ENCODE measurements at regions not wholly inside any gene's neighbourhood (a gene's known extent, or its start where the extent isn't known, plus 50 kb on each side); places are given as distances from the start of the nearest gene placed in this dataset.

GRCh38 chr2:129709956-129710598 is 269.4 kb upstream of the RAB6C start:
- no peak for DNase-seq (ENCODE audit: low read depth)

GRCh38 chr2:129710670-129711495 is 268.6 kb upstream of the RAB6C start:
- no peak for DNase-seq (ENCODE audit: low read depth)

- DNase-seq (ENCODE audit: low read depth) = no peak
These were observed 267.4 kb upstream of the RAB6C start for GRCh38 chr2:129711816-129712675.

- DNase-seq (ENCODE audit: low read depth) = no peak
These were observed 266.8 kb upstream of the RAB6C start for GRCh38 chr2:129712676-129712985.

- DNase-seq (ENCODE audit: low read depth) = no peak
These were observed 266.1 kb upstream of the RAB6C start for GRCh38 chr2:129713337-129713736.

GRCh38 chr2:129716781-129717559 is 262.5 kb upstream of the RAB6C start:
- DNase-seq (ENCODE audit: low read depth) = no peak

- DNase-seq (ENCODE audit: low read depth) = no peak
These were observed 261.8 kb upstream of the RAB6C start for GRCh38 chr2:129717560-129718130.

- DNase-seq (ENCODE audit: low read depth) = no peak
These were observed 260.1 kb upstream of the RAB6C start for GRCh38 chr2:129719335-129719734.

GRCh38 chr2:129720360-129720759 is 259.1 kb upstream of the RAB6C start:
- DNase-seq (ENCODE audit: low read depth) = no peak

GRCh38 chr2:129720761-129721160 is 258.7 kb upstream of the RAB6C start:
- DNase-seq (ENCODE audit: low read depth) = no peak

- no peak for DNase-seq (ENCODE audit: low read depth)
These were observed 258.2 kb upstream of the RAB6C start for GRCh38 chr2:129721236-129721635.

- no peak for DNase-seq (ENCODE audit: low read depth)
These were observed 257.6 kb upstream of the RAB6C start for GRCh38 chr2:129721846-129722245.

GRCh38 chr2:129722306-129723019 is 257.0 kb upstream of the RAB6C start:
- DNase-seq (ENCODE audit: low read depth) = no peak

- no peak for DNase-seq (ENCODE audit: low read depth)
These were observed 256.0 kb upstream of the RAB6C start for GRCh38 chr2:129723277-129724020.

GRCh38 chr2:129724021-129724757 is 255.3 kb upstream of the RAB6C start:
- no peak for DNase-seq (ENCODE audit: low read depth)

GRCh38 chr2:129726216-129726615 is 253.2 kb upstream of the RAB6C start:
- DNase-seq (ENCODE audit: low read depth) = no peak

GRCh38 chr2:129727286-129727685 is 252.2 kb upstream of the RAB6C start:
- no peak for DNase-seq (ENCODE audit: low read depth)

GRCh38 chr2:129728035-129728972 is 251.2 kb upstream of the RAB6C start:
- DNase-seq (ENCODE audit: low read depth) = no peak
